GM10266 (cell line): ENCODE measurements at regions not wholly inside any gene's neighbourhood (a gene's known extent, or its start where the extent isn't known, plus 50 kb on each side); places are given as distances from the start of the nearest gene placed in this dataset.
A peak's percentile ranks its signal among the peaks of the same experiment; 100 is the strongest.

ENCODE experiments used
- DNase-seq: peaks from one replicate; pipeline ENCODE4 v3.0.0; 2012; ENCODE audit errors: extremely low spot score
- CTCF ChIP-seq: IDR thresholded peaks from 2 replicates; pipeline ENCODE4 v1.5.1; 2012; ENCODE audit warnings: mild to moderate bottlenecking, low read depth; ENCODE audit not compliant: control insufficient read depth, insufficient read depth; ENCODE audit errors: missing control alignments

GRCh38 chr21:35938446-35938845 is 121.9 kb downstream of the SETD4 start:
- DNase-seq, result no peak
- no peak for TF ChIP-seq CTCF

GRCh38 chr21:35933466-35933865 is 126.9 kb downstream of the SETD4 start:
- no peak for DNase-seq
- TF ChIP-seq CTCF, result no peak

GRCh38 chr21:35932232-35932911 is 128.0 kb downstream of the SETD4 start:
- TF ChIP-seq CTCF, result no peak
- DNase-seq, result peak; percentile 44

- no peak for DNase-seq
- TF ChIP-seq CTCF, result no peak
These were observed 130.4 kb downstream of the SETD4 start for GRCh38 chr21:35929901-35930300.

- DNase-seq, result no peak
- no peak for TF ChIP-seq CTCF
These were observed 133.1 kb downstream of the SETD4 start for GRCh38 chr21:35927262-35927661.

GRCh38 chr21:35926003-35926740 is 134.2 kb downstream of the SETD4 start:
- DNase-seq, result no peak

More at GRCh38 chr21:35926003-35926740, 134.2 kb downstream of the SETD4 start:
- no peak for TF ChIP-seq CTCF
